ENCODE measurements at regions not wholly inside any gene's neighbourhood (a gene's known extent, or its start where the extent isn't known, plus 50 kb on each side); places are given as distances from the start of the nearest gene placed in this dataset.

- DNase-seq (ENCODE audit: low spot score in 2 of 2): no peak
- Histone ChIP-seq H3K9me3 (no peaks in the 10 kb centered on the region), H3K4me3 (no peak overlapping the region), H3K27me3 (ENCODE audit: low read depth) (no peaks in the 10 kb centered on the region), H3K36me3 (replicated peaks) (no peaks in the 10 kb centered on the region), H3K4me1 (no peaks in the 10 kb centered on the region)
- in situ Hi-C loops (cut with MboI; ENCODE audit: low sequenced_read_pairs): no loop called here
These were observed 348.4 kb upstream of the THBS1 start for GRCh38 chr15:39232512-39232911.

GRCh38 chr15:39235084-39235795 lies 345.6 kb upstream of the THBS1 start:
- no peaks in the 10 kb centered on the region for H3K36me3 ChIP-seq (replicated peaks)
- DNase-seq (ENCODE audit: low spot score in 2 of 2): no peak
- in situ Hi-C loops (cut with MboI; ENCODE audit: low sequenced_read_pairs): no loop called here
- H3K9me3 ChIP-seq: no peaks in the 10 kb centered on the region
- no peaks in the 10 kb centered on the region for H3K4me1 ChIP-seq
- no peak overlapping the region for H3K4me3 ChIP-seq
- H3K27me3 ChIP-seq (ENCODE audit: low read depth): no peaks in the 10 kb centered on the region

GRCh38 chr15:39236375-39236774 lies 344.5 kb upstream of the THBS1 start:
- Histone ChIP-seq H3K27me3 (ENCODE audit: low read depth) (no peaks in the 10 kb centered on the region), H3K4me3 (no peak overlapping the region), H3K4me1 (no peaks in the 10 kb centered on the region), H3K36me3 (replicated peaks) (no peaks in the 10 kb centered on the region), H3K9me3 (no peaks in the 10 kb centered on the region)
- in situ Hi-C loops (cut with MboI; ENCODE audit: low sequenced_read_pairs): no loop called here
- DNase-seq (ENCODE audit: low spot score in 2 of 2): no peak

DNA sequence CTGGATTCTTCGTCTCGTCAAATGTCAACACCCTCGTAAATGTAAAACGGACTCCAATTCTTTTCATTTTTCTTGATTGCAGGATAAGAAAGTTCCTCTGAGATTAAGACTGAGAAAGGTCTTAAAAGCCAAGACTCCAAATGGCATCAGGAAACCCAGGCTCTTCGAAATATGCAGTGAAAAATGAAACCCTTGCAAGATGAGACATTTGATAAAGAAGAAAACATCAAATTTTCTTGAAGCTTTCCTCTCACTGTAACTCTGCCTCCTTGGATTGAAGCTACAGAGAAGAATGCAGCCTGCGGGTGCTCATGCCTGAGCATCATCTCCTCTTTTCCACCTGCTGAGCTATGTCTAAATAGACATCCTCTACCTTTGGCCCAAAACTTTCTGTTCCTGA lies 342.4 kb upstream of the THBS1 start:
- H3K9me3 ChIP-seq: no peaks in the 10 kb centered on the region
- in situ Hi-C loops (cut with MboI; ENCODE audit: low sequenced_read_pairs): no loop called here
- H3K4me1 ChIP-seq: no peaks in the 10 kb centered on the region
- H3K4me3 ChIP-seq: no peak overlapping the region
- DNase-seq (ENCODE audit: low spot score in 2 of 2): no peak
- no peaks in the 10 kb centered on the region for H3K27me3 ChIP-seq (ENCODE audit: low read depth)
- no peaks in the 10 kb centered on the region for H3K36me3 ChIP-seq (replicated peaks)

GRCh38 chr15:39239562-39239961 lies 341.3 kb upstream of the THBS1 start:
- no peak overlapping the region for H3K4me3 ChIP-seq
- no peaks in the 10 kb centered on the region for H3K36me3 ChIP-seq (replicated peaks)
- DNase-seq (ENCODE audit: low spot score in 2 of 2): no peak
- no peaks in the 10 kb centered on the region for H3K27me3 ChIP-seq (ENCODE audit: low read depth)
- no peaks in the 10 kb centered on the region for H3K9me3 ChIP-seq
- in situ Hi-C loops (cut with MboI; ENCODE audit: low sequenced_read_pairs): no loop called here
- H3K4me1 ChIP-seq: no peaks in the 10 kb centered on the region

DNA sequence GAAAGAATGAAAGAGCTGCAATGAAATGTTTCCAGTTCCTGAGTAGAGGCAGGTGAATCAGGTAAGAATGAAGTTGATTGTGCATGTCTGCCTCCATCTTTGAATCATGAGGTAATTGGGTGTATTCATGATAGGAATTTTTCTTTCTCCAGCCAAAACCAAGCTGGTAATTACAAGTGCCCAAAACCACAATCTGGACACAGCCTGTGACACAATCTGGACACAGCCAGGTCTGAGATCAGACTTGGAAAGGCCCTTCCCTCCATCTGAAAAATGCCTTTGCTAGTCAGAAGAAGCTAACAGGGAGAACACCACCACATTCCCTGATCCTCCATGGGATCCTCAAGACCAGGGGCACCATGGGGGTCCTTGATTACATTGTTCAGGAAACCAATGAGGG lies 338.5 kb upstream of the THBS1 start:
- DNase-seq (ENCODE audit: low spot score in 2 of 2): no peak
- Histone ChIP-seq H3K36me3 (replicated peaks) (no peaks in the 10 kb centered on the region), H3K9me3 (no peaks in the 10 kb centered on the region), H3K4me3 (no peak overlapping the region), H3K27me3 (ENCODE audit: low read depth) (no peaks in the 10 kb centered on the region), H3K4me1 (no peaks in the 10 kb centered on the region)
- in situ Hi-C loops (cut with MboI; ENCODE audit: low sequenced_read_pairs): no loop called here

DNA sequence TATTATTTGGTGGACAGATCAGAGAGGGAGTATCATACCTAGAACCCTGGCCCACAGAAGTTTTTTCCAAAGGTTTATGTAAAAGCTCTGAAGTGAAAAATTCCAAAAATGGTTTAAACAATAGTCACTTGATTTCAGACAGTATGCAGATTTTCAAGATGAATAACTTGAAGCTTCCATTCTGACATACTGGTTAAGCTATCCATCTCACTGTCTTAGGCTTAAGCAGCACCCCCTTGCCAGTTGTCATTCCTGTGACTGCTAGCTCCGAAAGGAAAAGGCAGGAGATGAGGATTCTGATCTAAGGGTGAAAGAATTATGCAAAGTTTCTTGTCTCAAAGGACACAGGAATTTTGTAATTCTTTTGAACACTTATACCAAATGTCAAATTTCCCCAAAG lies 337.5 kb upstream of the THBS1 start:
- H3K27me3 ChIP-seq (ENCODE audit: low read depth): no peaks in the 10 kb centered on the region
- no peaks in the 10 kb centered on the region for H3K36me3 ChIP-seq (replicated peaks)
- no peak overlapping the region for H3K4me3 ChIP-seq
- H3K9me3 ChIP-seq: no peaks in the 10 kb centered on the region
- in situ Hi-C loops (cut with MboI; ENCODE audit: low sequenced_read_pairs): no loop called here
- no peak for DNase-seq (ENCODE audit: low spot score in 2 of 2)
- no peaks in the 10 kb centered on the region for H3K4me1 ChIP-seq

GRCh38 chr15:39244776-39245175 lies 336.1 kb upstream of the THBS1 start:
- no peak for DNase-seq (ENCODE audit: low spot score in 2 of 2)
- in situ Hi-C loops (cut with MboI; ENCODE audit: low sequenced_read_pairs): no loop called here
- Histone ChIP-seq H3K9me3 (no peaks in the 10 kb centered on the region), H3K4me1 (no peaks in the 10 kb centered on the region), H3K36me3 (replicated peaks) (no peaks in the 10 kb centered on the region), H3K4me3 (no peak overlapping the region), H3K27me3 (ENCODE audit: low read depth) (no peaks in the 10 kb centered on the region)

DNA sequence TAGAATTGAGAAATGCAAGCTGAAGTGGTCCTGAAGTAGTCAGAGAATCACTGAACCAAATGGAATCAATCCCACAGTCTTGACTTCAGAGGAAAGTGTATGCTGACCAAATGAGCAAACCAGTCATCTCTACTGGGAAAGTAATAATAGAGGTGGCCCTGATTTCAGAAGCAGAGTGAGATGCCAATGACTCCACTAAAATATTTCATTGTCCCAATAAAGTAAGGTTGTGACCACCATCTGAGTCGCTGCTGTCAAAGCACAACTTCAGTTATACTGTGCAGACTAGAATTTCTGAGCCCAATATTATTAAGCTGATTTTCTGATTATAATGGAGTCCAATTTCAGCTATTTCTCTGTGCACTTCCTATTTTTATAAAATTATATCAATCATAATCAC lies 334.4 kb upstream of the THBS1 start:
- Histone ChIP-seq H3K36me3 (replicated peaks) (no peaks in the 10 kb centered on the region), H3K27me3 (ENCODE audit: low read depth) (no peaks in the 10 kb centered on the region), H3K4me1 (no peaks in the 10 kb centered on the region), H3K9me3 (no peaks in the 10 kb centered on the region), H3K4me3 (no peak overlapping the region)
- in situ Hi-C loops (cut with MboI; ENCODE audit: low sequenced_read_pairs): no loop called here
- DNase-seq (ENCODE audit: low spot score in 2 of 2): no peak

GRCh38 chr15:39247574-39247973 lies 333.3 kb upstream of the THBS1 start:
- in situ Hi-C loops (cut with MboI; ENCODE audit: low sequenced_read_pairs): no loop called here
- Histone ChIP-seq H3K36me3 (replicated peaks) (no peaks in the 10 kb centered on the region), H3K9me3 (no peaks in the 10 kb centered on the region), H3K27me3 (ENCODE audit: low read depth) (no peaks in the 10 kb centered on the region), H3K4me1 (no peaks in the 10 kb centered on the region), H3K4me3 (no peak overlapping the region)
- no peak for DNase-seq (ENCODE audit: low spot score in 2 of 2)

GRCh38 chr15:39248204-39248603 lies 332.7 kb upstream of the THBS1 start:
- no peak for DNase-seq (ENCODE audit: low spot score in 2 of 2)
- in situ Hi-C loops (cut with MboI; ENCODE audit: low sequenced_read_pairs): no loop called here

DNA sequence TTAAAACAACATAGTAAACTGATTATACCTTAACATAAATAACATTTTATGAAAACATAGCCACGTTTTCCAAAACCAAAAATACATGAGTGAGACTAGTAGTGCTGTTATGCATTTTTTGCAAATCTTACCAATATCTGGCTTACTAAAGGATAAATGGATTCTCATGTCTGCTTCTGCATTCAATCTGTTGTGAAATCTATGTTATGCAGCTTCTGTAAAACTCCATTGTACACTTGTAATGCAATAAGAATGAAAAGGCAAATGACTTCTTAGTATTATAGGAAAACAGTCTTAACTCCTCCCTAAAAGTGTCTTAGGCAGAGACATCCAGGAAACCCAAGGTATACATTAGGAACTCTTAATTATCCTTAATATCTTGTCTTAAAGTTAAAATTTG lies 330.9 kb upstream of the THBS1 start:
- H3K4me1 ChIP-seq: no peaks in the 10 kb centered on the region
- no peak for DNase-seq (ENCODE audit: low spot score in 2 of 2)
- H3K4me3 ChIP-seq: no peak overlapping the region
- no peaks in the 10 kb centered on the region for H3K9me3 ChIP-seq
- no peaks in the 10 kb centered on the region for H3K27me3 ChIP-seq (ENCODE audit: low read depth)
- H3K36me3 ChIP-seq (replicated peaks): no peaks in the 10 kb centered on the region
- in situ Hi-C loops (cut with MboI; ENCODE audit: low sequenced_read_pairs): no loop called here

More at GRCh38 chr15:39248204-39248603, 332.7 kb upstream of the THBS1 start:
- Histone ChIP-seq H3K4me1 (no peaks in the 10 kb centered on the region), H3K36me3 (replicated peaks) (no peaks in the 10 kb centered on the region), H3K27me3 (ENCODE audit: low read depth) (no peaks in the 10 kb centered on the region), H3K4me3 (no peak overlapping the region), H3K9me3 (no peaks in the 10 kb centered on the region)

- Histone ChIP-seq H3K36me3 (replicated peaks) (no peaks in the 10 kb centered on the region), H3K27me3 (ENCODE audit: low read depth) (no peaks in the 10 kb centered on the region), H3K4me3 (no peak overlapping the region), H3K9me3 (no peaks in the 10 kb centered on the region), H3K4me1 (no peaks in the 10 kb centered on the region)
- in situ Hi-C loops (cut with MboI; ENCODE audit: low sequenced_read_pairs): no loop called here
- no peak for DNase-seq (ENCODE audit: low spot score in 2 of 2)
These were observed 330.3 kb upstream of the THBS1 start for GRCh38 chr15:39250460-39251186.

GRCh38 chr15:39251413-39252133 lies 329.3 kb upstream of the THBS1 start:
- in situ Hi-C loops (cut with MboI; ENCODE audit: low sequenced_read_pairs): no loop called here
- H3K27me3 ChIP-seq (ENCODE audit: low read depth): no peaks in the 10 kb centered on the region
- no peak overlapping the region for H3K4me3 ChIP-seq
- no peak for DNase-seq (ENCODE audit: low spot score in 2 of 2)
- H3K36me3 ChIP-seq (replicated peaks): no peaks in the 10 kb centered on the region
- H3K4me1 ChIP-seq: no peaks in the 10 kb centered on the region
- H3K9me3 ChIP-seq: no peaks in the 10 kb centered on the region

All from HAP-1 (cell line).